BLaER1 (cell line): ENCODE measurements at regions not wholly inside any gene's neighbourhood (a gene's known extent, or its start where the extent isn't known, plus 50 kb on each side); places are given as distances from the start of the nearest gene placed in this dataset.
A peak's percentile ranks its signal among the peaks of the same experiment; 100 is the strongest.

Source experiments
- H3K27ac ChIP-seq: shearing (Covaris generic); formaldehyde crosslinking; 2 replicates; pipeline ENCODE4 v1.8.1; 2022
- H3K27me3 ChIP-seq: shearing (Covaris generic); formaldehyde crosslinking; 2 replicates; pipeline ENCODE4 v1.8.1; 2022
- H3K36me3 ChIP-seq: shearing (Covaris generic); formaldehyde crosslinking; 2 replicates; pipeline ENCODE4 v1.8.1; 2022
- H3K4me1 ChIP-seq: shearing (Covaris generic); formaldehyde crosslinking; 2 replicates; pipeline ENCODE4 v1.8.1; 2022
- H3K4me2 ChIP-seq: shearing (Covaris generic); formaldehyde crosslinking; 2 replicates; pipeline ENCODE4 v1.8.1; 2022
- H3K4me3 ChIP-seq: shearing (Covaris generic); formaldehyde crosslinking; 2 replicates; pipeline ENCODE4 v1.8.1; 2022
- H3K9ac ChIP-seq: shearing (Covaris generic); formaldehyde crosslinking; 2 replicates; pipeline ENCODE4 v1.8.1; 2022
- H3K9me3 ChIP-seq: shearing (Covaris generic); formaldehyde crosslinking; 2 replicates; pipeline ENCODE4 v1.8.1; 2022
- H4K20me1 ChIP-seq: shearing (Covaris generic); formaldehyde crosslinking; 2 replicates; pipeline ENCODE4 v1.8.1; 2022
- Cebpa-rat ChIP-seq: shearing (Covaris generic); IDR thresholded peaks from 2 replicates; pipeline ENCODE4 v1.8.1; 2022

DNA sequence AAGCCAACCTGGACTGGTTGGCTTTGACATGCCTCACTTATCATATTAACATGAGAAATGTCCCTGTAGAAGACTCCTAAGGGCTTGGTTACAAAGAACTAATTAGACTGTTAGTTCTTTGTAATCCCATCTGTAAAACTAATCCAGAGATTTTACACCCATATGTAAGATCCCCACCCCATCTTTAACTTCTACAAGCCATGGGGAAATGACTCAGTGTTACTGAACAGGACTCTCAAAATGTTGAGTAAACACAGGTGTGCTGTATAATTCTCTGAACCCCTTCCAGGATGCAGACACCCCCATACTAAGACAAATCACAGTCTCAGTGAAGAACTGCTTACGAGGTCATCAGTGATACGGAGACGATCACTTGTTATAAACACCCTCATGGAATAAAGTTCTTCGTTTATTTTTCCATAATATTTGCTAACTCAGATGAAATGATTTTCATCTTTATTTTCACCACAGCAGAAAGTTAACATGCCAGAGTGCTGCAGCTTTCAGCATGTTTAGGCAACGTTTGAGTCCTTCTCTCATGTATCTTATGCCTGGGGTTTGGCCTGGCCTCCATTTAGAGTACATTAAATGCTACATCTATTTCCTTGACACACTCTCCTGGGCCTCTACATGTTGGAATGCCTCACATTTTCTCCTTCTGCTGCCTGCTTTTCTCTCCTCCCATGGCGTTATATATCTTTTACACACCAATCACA, 55.3 kb upstream of the LEKR1 start:
- H3K4me3 ChIP-seq, result no peak overlapping the region
- H4K20me1 ChIP-seq, result no peaks in the 10 kb centered on the region
- no peaks in the 10 kb centered on the region for H3K36me3 ChIP-seq
- no peak overlapping the region for H3K27ac ChIP-seq
- H3K9me3 ChIP-seq, result no peaks in the 10 kb centered on the region
- H3K27me3 ChIP-seq, result no peaks in the 10 kb centered on the region
- no peak overlapping the region for H3K9ac ChIP-seq
- H3K4me2 ChIP-seq, result no peak overlapping the region
- no peak for TF ChIP-seq Cebpa-rat
- peaks cover 7% of the 10 kb centered on the region for H3K4me1 ChIP-seq

DNA sequence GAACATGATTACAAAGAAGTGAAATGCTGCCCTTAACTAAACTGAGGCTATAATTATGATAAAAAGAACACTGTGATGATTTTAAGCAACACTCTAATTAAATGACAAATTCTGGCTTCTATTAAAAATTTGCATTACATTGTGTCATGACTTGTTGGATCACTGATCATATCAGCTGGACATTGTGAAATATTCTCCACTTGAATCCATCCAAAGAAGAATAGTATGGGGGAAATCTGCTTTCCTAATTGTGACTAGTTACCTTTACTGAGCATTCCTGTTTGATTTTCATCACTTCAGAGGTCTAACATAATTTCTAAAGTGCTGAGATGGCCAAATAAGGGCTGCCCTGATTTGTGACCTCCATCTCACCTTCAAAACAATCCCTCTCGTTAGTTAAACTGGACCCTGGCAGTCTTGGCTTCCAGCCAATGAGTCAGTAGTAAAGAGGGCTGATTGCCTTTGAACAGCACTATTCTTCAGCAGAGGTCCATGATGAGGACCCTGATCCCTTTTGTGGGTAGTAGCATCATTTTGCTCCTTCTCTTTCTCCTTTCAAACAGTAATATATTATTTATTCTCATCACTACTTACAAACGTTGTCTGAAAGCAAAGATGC, 53.5 kb upstream of the LEKR1 start:
- no peak overlapping the region for H3K27ac ChIP-seq
- peaks cover 22% of the 10 kb centered on the region for H3K4me1 ChIP-seq
- H3K27me3 ChIP-seq, result no peaks in the 10 kb centered on the region
- H3K9me3 ChIP-seq, result no peaks in the 10 kb centered on the region
- H3K36me3 ChIP-seq, result no peaks in the 10 kb centered on the region
- H3K9ac ChIP-seq, result no peak overlapping the region
- H3K4me2 ChIP-seq, result no peak overlapping the region
- no peak overlapping the region for H3K4me3 ChIP-seq
- H4K20me1 ChIP-seq, result no peaks in the 10 kb centered on the region
- TF ChIP-seq Cebpa-rat, result no peak

DNA sequence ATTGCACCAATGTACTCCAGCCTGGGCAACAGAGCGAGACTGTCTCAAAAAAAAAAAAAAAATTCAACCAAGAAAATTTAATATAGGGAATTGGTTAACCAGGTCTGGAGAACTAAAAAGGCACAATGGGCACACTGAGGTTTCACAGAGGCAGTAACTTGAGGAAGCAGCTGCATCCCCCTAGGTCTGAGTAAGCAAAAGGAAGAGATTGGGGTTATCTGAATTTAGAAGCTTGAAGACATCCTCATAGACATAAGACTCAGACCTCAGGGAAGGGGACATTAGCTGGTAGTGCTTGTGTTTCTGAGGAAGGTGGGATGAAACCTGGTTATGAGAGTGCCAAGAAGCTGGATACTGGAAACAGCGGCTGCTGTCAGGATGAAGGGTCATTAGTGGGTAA, 50.1 kb upstream of the LEKR1 start:
- no peaks in the 10 kb centered on the region for H4K20me1 ChIP-seq
- H3K27me3 ChIP-seq, result no peaks in the 10 kb centered on the region
- no peak overlapping the region for H3K4me3 ChIP-seq
- TF ChIP-seq Cebpa-rat, result no peak
- peaks cover 22% of the 10 kb centered on the region for H3K4me1 ChIP-seq
- peak overlapping the region; percentile 38; the same call in 1 of the 2 replicates for H3K9ac ChIP-seq
- H3K36me3 ChIP-seq, result no peaks in the 10 kb centered on the region
- peak overlapping the region; percentile 75 for H3K4me2 ChIP-seq
- H3K9me3 ChIP-seq, result no peaks in the 10 kb centered on the region
- peak overlapping the region; percentile 65 for H3K27ac ChIP-seq
